GM18867 (cell line): ENCODE measurements at regions not wholly inside any gene's neighbourhood (a gene's known extent, or its start where the extent isn't known, plus 50 kb on each side); places are given as distances from the start of the nearest gene placed in this dataset.

Source experiments
- ATAC-seq: cut with Tn5 transposase; IDR thresholded peaks from one replicate; pipeline ENCODE4 v1.9.1; 2021; ENCODE audit warnings: mild to moderate bottlenecking, moderate library complexity; ENCODE audit not compliant: unreplicated experiment

- ATAC-seq = no peak
These were observed 234.5 kb upstream of the PRDM1 start for GRCh38 chr6:105851606-105852005.

GRCh38 chr6:105851113-105851580, 235.0 kb upstream of the PRDM1 start:
- ATAC-seq = no peak

GRCh38 chr6:105850261-105851112, 235.6 kb upstream of the PRDM1 start:
- ATAC-seq = no peak

- no peak for ATAC-seq
These were observed 236.4 kb upstream of the PRDM1 start for GRCh38 chr6:105849746-105850145.

- no peak for ATAC-seq
These were observed 238.7 kb upstream of the PRDM1 start for GRCh38 chr6:105847433-105847832.

- ATAC-seq = no peak
These were observed 241.8 kb upstream of the PRDM1 start for GRCh38 chr6:105844275-105844883.

- no peak for ATAC-seq
These were observed 246.9 kb upstream of the PRDM1 start for GRCh38 chr6:105839266-105839665.

GRCh38 chr6:105838171-105838570, 248.0 kb upstream of the PRDM1 start:
- ATAC-seq = no peak

- no peak for ATAC-seq
These were observed 249.2 kb upstream of the PRDM1 start for GRCh38 chr6:105836889-105837288.

- no peak for ATAC-seq
These were observed 249.8 kb upstream of the PRDM1 start for GRCh38 chr6:105836379-105836778.

- no peak for ATAC-seq
These were observed 250.8 kb upstream of the PRDM1 start for GRCh38 chr6:105835373-105835772.

GRCh38 chr6:105833959-105834947, 251.9 kb upstream of the PRDM1 start:
- no peak for ATAC-seq

- ATAC-seq = no peak
These were observed 253.8 kb upstream of the PRDM1 start for GRCh38 chr6:105832313-105832761.

- ATAC-seq = no peak
These were observed 254.6 kb upstream of the PRDM1 start for GRCh38 chr6:105831311-105832097.

GRCh38 chr6:105825210-105825609, 260.9 kb upstream of the PRDM1 start:
- ATAC-seq = no peak

- no peak for ATAC-seq
These were observed 261.4 kb upstream of the PRDM1 start for GRCh38 chr6:105824732-105825131.

- no peak for ATAC-seq
These were observed 264.4 kb upstream of the PRDM1 start for GRCh38 chr6:105821777-105822176.

- ATAC-seq = no peak
These were observed 265.1 kb upstream of the PRDM1 start for GRCh38 chr6:105821027-105821426.

GRCh38 chr6:105819745-105820144, 266.4 kb upstream of the PRDM1 start:
- ATAC-seq = no peak

- ATAC-seq = no peak
These were observed 267.6 kb upstream of the PRDM1 start for GRCh38 chr6:105818505-105818904.
